Activated T-cell treated with anti-CD3 and anti-CD28 coated beads, Interleukin-2, amount 50 U/mL, for 48 hours (primary cell): ENCODE measurements at regions not wholly inside any gene's neighbourhood (a gene's known extent, or its start where the extent isn't known, plus 50 kb on each side); places are given as distances from the start of the nearest gene placed in this dataset.
"Not testable (repeated sequence)": the region's sequence is repeated elsewhere in the genome, so short reads cannot be mapped to it uniquely, and the experiment has no call there.

Experiments
- DNase-seq, 2 experiments: peaks; one replicate each; pipeline ENCODE4 v3.0.0-alpha.2; 2020

DNA sequence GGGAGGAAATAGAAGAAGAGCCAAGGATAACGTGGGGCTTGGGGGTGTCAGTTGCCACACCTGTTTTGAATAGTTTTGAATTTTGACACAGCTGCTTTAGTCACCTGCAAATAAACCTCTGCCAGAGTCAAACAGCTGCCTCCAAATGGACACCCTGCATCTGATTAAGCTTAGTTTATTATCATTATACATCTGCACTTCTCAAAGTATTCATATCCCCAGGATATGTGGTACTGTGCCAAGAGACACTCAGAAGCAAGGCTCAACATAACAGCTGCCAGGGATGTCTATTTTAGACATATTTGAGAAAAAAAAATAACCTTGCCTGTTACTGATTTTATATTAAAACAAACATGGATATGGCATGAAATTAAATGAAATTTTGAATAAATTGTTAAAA lies 122.5 kb upstream of the WDR75 start:
- DNase-seq: no peak

DNA sequence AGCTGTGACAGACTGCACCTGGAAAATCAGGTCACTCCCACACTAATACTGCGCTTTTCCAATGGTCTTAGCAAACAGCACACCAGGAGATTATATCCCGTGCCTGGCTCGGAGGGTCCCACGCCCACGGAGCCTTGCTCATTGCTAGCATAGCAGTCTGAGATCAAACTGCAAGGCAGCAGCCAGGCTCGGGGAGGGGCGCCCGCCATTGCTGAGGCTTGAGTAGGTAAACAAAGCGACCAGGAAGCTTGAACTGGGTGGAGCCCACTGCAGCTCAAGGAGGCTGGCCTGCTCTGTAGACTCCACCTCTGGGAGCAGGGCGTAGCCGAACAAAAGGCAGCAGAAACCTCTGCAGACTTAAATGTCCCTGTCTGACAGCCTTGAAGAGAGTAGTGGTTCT lies 121.8 kb upstream of the WDR75 start:
- not testable (repeated sequence) for DNase-seq

DNA sequence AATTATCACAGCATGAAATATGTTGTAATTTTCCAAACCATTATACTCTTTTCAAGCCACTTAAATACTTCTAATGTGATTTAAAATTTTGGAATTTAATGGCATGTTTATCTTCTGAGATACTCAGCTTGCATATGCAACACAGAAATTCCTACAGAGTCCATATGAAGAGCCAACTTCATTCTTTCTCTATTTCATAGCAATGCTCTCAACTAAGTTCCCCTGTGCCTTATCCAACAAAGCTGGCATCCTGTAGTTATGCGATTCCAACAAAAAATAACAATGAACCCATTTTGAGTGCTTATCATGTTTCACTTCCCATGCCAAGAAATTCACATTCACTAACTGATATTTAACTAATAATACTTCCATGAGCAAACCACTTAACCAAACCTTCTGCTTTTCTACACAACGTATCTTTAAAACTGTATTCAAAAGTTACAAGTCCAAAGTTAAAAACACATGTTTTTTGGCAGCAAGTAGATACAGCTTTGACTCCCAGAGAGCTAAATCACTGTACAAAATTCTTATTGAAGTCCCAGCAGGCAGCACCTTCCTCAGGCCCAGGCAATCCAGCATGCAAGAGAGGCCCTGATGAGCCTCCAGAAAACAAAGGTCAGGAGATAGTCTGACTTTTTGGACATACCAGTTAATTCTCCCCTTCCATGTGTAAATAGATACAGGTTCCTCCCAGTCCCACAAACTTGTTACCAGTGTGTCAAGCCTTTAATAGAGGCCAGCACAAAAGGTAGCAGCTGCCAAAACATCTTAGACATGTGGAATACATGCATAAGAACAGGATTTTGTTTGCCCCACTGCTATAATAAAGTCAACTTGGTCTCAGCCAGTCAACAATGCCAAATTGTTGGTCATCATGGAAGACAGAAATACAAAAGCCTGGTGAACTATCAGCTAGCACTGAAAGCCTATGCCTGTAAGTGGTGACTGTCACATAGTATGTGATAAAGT lies 113.1 kb upstream of the WDR75 start:
- no peak for DNase-seq

DNA sequence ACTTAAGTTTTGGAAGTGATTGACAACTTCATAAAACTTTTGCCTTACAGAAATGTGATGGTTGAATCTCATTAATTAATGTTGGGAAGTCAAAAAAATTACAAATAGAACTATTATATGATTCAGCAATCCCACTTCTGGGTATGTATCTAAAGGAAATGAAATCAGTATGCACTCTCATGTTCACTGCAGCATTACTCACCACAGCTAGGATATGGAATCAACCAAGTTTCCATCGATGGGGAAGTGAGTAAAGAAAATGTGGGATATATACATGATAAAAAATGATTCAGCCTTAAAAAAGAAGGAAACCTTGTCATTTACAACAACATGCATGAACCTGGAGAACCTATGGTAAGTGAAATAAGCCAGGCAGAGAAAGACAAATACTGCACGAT lies 112.4 kb upstream of the WDR75 start:
- DNase-seq: no peak

DNA sequence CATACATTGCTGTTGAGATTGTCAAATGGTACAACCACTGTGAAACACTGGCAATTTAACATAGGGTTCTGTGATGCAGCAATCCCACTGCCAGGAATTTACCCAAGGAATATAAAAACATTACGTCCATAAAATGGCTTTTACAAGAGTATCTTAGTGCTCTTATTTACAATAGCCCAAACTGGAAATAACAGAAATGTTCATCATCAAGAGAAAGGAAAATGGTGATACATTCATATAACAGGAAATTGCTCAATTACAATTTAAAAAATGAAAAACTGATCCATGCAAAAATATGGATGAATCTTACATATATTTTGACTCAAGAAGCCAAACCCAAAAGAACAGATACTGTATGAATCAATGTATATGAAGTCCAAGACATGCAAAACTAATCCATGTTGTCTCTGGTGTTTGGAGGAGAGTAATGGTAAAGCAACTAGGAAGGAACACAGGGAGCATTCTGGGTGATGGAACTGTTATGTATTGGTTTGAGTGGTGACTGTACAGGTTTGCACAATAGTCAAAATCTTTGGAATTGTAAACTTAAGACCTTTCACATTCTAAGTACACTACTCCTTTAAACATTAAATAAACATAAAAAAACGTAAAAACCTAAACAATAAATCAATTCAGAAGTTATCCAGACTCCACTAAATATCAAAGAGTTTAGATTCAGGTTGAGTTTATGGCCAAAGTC lies 104.8 kb upstream of the WDR75 start:
- DNase-seq: no peak

DNA sequence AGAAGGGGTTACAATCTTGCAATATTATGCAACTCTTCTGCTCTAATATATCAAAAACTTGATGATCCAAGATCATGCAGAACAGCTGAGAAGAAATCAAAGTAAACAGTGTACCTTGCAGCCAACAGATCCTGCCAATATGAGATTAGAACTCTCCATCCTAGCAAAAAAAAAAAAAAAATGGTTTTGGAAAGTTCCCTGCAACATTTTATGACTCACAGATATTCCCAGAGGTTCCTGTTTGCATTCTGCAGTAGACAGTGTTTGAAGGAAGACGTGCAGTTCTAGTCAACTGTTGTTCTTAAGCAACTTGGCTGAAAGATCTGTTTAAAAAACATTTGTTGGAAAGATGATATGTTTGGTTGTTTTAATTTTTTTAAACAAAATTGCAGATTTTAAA lies 103.6 kb upstream of the WDR75 start:
- DNase-seq: no peak

DNA sequence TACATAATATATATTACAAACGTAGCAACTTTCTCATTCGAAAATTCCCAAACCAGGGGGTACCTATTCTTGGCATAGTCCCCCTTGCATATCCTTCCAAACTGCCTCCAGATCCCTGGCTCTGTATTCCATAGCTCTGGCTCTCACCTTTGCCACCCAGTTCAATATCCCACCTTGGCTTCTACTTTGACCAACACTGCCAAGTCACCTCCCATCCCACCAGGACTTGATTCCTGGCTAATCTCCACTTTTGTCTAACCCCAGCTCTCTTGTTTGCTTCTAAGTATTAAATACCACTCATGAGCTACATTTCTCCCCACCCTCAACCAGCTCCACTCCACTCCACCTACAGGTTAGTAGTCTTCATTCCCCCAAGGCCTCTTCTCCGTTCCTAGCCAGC lies 103.2 kb upstream of the WDR75 start:
- DNase-seq: no peak

DNA sequence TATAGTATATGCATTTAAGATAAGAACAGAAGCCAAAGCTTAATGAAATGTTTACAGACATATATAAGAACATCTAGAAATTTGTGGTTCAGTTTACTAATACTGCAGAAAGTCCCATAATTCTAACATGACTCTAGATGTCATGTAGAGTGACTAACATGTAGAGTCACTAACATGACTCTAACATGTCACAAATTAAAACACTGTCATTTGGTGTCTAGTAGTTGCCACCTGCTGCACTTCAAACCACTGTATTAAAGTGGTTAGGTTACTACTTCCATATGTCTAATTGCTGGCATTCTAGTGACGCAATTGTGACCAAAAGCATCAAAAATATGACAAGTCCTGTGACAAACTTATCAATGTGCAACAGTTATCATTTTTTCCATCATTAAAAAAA lies 100.2 kb upstream of the WDR75 start:
- no peak for DNase-seq

DNA sequence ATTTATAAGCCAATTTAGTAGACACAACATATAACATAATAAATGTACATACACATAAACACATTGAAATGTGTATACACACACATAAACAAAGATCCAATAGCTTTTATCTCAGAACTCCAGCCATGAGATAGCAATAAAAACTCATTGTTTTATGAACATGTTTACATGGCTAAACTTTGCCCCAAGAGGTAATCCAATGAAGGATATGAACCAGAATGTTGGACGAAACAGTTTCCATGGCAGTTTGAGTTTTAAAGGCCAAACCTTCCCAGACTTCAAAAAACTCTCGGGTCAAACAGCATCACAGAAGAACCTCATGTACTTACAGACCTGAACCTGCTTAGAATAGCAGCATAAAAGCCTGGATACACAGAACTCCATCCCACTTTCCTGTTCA lies 97.2 kb upstream of the WDR75 start:
- DNase-seq: no peak

DNA sequence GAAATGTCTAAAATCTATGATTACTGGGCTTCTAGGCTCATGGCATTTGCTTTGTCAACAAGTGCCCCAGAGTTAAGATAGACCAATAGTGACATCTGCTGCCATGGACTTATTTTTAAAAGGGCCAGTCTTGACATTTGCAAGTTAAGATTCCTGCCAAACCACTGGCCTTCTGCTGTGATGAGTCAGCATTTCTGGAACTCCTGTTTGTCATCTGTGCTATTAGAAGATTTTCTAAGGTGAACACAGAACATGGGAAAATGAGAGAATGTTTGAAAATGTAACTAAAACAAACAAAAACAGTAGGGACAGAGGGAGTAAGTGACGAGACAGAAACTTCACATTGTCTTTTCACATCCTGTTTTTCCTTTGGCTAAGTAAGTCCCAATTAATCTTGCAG lies 93.7 kb upstream of the WDR75 start:
- no peak for DNase-seq

DNA sequence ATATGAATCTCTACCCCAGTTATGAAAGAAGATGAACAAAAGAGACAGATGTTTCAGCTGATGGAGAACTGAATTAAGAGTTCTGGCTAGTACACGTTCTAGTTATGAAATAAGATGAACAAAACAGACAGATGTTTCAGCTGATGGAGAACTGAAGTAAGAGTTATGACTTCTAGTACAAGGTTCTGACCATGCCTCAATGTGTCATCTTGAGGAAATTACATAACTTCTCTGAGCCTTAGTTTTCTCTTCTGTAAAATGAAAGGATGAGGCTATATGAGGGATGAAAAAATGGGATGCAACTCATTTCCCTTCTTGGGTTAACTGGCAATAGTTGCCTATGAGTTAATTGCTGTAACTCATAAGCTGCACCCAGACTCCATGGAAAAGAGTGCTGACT lies 92.9 kb upstream of the WDR75 start:
- no peak for DNase-seq

DNA sequence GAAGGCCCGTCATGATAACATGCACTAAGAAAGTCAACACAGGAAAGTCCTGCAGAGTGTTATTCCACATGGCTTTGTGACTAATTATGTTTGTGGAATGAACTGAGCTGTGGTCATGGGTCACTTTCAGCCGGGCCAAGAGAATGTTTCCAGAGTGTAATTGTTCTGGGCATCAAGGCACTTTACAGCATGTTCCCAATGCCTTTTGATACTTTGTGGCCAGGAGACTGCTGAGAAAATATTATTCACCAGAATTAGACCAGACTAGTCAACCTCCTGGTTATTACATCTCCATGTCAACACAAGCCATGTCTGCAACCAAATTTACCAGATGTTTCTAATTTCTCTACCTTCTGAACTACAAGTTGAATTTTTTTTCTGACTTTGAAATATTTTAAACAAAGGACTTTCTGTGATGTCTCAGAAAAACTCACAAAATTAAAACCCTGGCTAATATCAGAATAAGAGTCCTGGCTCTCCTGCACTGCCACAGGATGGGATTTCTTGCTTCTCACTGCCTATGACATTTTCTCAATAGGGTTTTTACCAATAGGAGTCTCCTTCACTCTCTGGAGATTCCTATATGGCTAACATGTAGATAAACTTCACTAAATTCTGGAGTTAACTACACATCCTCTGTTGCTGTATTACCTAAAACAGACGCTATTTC lies 90.6 kb upstream of the WDR75 start:
- no peak for DNase-seq

DNA sequence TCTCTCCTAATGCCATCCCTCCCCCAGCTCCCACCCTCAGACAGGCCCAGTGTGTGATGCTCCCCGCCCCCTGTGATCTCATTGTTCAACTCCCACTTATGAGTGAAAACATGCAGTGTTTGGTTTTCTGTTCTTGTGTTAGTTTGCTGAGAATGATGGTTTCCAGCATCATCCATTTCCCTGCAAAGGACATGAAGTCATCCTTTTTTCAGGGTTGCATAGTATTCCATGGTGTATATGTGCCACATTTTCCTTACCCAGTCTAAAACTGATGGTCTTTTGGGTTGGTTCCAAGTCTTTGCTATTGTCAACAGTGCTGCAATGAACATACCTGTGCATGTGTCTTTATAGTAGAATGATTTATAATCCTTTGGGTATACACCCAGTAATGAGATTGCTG lies 89.3 kb upstream of the WDR75 start:
- DNase-seq: not testable (repeated sequence)

DNA sequence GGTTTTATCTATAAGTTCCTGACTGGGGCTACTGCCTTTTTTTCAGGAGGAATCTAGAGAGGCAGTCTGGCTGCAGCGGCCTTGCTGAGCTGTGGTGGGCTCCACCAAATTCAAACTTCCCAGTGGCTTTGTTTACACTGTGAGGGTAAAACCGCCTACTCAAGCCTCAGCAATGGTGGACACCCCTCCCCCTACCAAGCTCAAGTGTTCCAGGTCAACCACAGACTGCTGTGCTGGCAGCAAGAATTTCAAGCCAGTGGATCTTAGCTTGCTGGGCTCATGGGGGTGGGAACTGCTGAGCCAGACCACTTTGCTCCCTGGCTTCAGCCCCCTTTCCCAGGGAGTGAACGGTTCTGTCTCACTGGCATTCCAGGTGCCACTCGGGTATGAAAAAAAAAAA lies 83.9 kb upstream of the WDR75 start:
- DNase-seq: not testable (repeated sequence)

DNA sequence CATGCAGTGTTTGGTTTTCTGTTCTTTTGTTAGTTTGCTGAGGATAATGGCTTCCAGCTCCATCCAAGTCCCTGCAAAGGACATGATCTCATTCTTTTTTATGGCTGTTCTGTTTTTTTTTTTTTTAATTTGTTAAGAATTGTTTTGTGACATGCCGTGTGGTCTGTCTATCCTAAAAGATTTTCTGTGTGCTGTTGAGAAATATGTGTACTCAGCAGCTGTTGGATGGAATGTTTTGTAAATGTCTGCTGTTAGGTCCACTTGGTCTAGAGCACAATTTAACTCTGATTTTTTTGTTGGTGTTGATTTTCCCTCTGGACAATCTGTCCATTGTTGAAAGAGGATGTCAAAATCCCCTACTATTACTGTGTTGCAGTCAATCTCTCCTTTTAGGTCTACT lies 80.4 kb upstream of the WDR75 start:
- no peak for DNase-seq

DNA sequence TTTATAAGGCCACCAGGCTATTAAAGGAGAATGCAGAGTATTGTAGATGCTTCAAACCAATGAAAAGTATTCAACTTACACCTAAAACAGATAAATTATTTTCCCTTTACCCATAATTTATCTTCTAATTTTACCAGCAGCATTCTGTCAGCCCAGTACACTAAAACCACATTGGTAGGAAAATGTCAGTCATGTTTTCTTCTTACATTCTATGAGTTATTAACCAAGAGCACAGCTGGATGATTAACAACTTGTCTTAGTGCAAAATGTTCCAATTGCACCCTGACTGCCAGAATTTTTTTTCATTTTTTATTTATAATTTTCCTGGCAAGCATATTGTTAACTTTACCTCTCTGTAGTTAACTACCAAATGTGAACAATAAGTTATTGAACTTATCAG lies 79.0 kb upstream of the WDR75 start:
- no peak for DNase-seq

DNA sequence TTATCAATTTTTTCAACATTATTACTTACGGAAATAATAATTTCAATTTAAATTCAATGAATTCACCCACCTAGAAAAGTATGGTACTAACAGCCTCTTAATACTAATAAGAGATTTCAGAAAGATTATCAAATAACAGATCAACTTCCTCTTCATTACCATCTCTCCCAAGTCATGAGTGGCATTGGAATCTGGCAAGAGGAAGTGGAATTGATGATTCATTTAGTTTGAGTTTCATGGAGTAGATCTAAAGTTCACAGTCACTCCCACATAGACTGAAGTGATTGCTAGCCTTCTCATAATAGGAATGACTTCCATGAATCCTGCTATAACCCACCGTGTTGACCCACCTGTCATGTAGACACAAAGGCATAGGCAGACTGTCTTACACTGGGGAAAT lies 77.7 kb upstream of the WDR75 start:
- DNase-seq: no peak

DNA sequence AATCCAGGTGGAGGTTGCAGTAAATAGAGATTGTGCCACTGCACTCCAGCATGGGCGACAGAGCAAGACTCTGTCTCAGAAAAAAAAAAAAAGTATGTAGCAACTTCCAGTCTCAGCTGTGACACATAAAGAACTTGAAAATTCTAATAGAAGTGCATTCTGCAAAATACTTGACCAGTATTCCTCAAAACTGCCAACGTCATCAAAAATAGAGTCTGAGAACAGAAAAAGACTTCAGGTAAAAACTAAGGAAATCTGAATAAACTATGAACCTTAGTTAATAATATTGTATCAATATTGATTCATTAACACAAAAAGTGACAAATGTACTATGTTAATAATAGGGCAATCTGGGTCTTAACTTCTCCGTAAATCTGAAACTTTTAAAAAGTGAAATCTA lies 76.7 kb upstream of the WDR75 start:
- no peak for DNase-seq

DNA sequence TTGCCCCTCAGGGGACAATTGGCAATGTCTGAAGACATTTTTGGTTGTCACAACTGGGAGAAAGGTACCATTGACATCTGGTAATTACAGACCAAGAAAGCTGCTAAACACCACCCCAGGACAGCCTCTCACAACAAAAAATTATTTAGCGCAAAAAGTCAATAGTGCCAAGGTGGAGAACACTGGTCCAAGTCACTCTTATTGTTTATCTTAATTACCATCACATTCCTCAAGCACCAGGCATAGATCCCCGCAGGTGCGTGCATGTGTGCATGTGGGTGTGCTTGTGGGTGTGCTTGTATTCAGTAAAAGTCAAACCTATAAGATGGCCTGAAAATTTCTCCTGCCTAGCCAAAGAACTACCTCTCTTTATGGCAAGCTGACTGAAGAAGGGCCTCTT lies 74.9 kb upstream of the WDR75 start:
- no peak for DNase-seq

DNA sequence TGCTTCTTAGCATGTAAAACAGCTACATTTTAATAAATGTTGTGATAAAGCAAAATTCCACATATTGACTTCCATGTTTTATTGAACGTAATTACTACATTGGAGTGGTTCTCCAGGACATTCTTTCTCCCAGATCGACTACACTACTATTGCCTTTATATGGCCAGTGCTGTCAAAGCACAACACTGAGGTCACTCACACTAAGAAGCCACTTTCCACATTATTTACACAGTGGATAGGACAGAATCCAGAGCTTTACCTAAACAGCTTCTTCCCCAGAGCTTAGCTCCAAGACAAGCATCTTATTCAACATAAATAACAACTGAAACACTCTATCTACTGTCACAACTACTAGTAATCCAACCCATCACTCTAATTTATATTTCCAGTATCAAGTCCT lies 73.9 kb upstream of the WDR75 start:
- no peak for DNase-seq

DNA sequence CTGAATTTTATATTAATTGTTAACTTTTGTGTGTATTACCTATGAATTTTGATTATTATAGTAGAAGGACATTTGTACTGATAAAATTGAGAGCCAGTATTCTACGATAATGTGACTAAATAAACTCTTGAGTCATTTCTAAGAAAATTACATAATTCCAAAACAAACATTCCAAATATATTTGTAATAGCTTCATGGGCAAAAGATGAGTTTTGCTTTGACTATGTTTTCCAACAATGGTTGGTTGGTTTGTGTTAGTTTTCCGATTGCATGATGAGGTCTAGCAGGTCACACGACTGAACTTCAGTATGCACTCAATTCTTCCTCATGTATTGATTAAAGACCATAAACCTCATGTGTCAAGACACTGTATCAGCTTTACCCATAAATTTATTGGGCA lies 71.7 kb upstream of the WDR75 start:
- no peak for DNase-seq

DNA sequence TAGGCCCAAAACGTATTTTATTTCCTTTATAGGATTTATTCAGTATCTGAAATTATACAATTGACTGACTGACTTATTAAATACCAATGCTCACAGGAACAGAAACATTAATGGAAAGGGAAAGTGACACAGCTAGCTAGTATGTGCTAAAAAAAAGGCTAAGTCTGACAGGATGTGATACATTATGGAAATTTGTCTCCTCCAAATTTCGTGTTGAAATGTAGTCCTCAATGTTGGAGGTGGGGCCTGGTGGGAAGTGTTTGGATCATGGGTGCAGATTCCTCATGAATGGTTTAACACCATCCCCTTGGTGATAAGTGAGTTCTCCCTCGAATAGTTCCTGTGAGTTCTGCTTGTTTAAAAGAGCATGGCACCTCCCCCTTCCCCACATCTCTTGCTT lies 70.6 kb upstream of the WDR75 start:
- no peak for DNase-seq

DNA sequence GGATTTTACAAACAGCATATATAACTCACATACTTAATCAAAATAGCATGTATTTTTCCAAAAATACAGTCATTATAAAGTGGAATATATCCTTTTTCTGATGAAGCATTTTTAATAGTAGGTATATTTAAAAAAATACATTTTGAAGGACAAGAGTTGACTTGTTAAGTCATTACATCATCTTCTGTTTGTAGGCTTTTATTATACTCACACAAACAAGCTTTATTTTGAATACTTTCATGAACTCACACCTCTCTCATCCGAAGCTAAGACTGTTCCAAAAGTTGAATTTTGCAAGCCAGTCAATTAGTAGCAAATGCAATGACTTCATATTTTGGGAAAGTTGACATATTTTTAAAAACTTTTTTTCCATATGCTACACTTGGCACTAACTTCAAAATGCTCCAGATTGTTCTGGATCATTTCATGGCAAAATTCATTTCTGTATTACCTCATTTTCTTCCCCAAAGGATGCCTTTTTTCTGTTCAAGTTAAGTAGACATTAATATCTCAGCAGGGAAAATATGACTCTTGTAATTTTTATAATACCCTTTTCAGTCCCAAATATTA lies 68.5 kb upstream of the WDR75 start:
- no peak for DNase-seq

DNA sequence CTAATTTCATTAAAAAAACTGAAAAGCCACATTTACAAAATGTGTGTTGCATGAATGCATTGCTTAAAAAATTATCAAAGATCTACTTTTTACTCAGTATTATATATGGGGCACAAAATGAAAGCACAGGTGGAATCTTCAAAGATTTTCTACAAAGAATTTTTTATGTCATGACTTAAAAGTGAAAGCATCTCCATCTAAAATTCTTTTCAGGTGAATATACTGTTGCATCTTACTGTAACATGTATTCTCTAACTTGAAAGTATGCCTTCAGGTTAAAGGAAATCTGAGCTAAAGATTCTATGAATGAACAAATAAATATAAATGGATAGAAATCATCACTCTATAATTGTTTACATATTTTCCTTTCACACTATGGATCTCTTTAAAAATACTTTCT lies 66.8 kb upstream of the WDR75 start:
- DNase-seq: no peak
